ENCODE measurements at regions not wholly inside any gene's neighbourhood (a gene's known extent, or its start where the extent isn't known, plus 50 kb on each side); places are given as distances from the start of the nearest gene placed in this dataset.
"Not testable (repeated sequence)": the region's sequence is repeated elsewhere in the genome, so short reads cannot be mapped to it uniquely, and the experiment has no call there.

DNA sequence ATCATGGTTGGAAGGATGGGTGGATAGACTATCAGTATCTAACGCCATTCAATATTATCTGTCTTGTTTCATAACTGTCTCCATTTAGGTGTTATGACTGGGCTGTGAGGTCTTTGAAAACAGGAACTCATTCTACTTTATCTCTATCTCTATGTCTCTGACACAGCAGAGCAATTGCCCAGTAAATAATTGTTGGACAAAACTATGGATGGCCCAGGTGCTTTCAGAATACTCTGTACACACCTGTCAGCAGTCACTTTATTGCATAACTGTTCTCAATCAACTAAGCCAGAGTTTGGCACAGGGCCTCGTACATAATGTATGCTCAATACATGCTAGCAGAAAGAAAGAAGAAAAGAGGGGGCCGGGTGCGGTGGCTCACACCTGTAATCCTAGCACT is 210.3 kb downstream of the OPA1 start:
- no peak for DNase-seq (ENCODE audit: low spot score)

DNA sequence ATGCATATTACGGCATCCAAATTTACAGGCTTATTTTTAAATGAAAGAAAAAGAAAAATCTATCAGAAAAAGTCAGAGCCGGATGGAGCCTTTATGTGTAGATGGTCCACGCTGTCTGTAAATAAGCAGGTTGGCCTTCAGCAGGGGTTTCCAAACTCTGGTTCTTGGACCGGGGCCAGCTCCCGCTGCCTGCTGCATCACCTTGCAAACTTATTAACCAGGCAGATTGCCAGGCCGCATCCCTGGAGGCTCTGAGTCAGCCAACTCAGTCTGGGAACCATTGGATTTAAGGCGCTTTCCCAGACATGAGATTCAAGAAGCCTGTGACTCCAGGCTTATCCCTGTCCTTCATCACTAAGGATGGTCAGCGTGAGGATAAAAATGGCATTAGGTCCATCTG is 212.4 kb downstream of the OPA1 start:
- DNase-seq (ENCODE audit: low spot score), result peak; percentile 81

DNA sequence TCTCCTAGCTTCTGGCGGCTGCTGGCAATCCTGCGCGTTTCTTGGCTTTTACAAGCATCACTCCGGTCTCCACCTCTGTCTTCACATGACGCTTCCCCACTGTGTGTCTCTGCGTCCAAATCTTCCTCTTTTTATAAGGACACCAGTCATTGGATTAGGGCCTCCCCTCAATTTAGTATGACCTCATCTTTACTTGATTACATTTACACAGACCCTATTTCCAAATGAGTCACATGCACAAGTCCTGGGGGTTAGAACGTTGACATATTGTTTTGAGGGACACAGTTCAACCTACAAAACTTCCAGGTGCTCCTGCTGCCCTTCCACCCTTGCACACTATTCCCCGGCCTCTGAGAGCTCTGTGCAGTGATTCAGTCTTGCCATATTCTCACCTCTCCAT is 215.3 kb downstream of the OPA1 start:
- DNase-seq (ENCODE audit: low spot score), result no peak

DNA sequence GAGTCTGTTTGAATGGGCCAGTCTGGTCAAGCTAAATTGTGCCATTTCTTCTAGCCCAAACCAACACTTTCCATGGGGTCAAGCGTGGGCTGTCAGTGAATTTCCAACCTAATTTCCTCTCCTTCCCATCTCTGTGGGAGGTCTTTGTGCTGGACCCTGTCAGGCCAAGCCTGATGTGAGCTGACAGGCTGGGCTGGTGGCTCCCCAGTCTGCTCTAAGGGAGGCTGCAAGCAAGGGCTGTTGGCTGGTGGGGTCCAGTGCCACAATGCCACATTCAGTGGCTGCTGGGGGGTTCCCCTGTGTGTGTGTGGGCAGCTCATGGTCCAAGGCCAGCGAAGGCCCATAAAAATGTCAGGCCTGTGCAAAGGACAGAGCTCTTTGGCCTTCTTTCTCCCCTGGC is 216.1 kb downstream of the OPA1 start:
- no peak for DNase-seq (ENCODE audit: low spot score)

DNA sequence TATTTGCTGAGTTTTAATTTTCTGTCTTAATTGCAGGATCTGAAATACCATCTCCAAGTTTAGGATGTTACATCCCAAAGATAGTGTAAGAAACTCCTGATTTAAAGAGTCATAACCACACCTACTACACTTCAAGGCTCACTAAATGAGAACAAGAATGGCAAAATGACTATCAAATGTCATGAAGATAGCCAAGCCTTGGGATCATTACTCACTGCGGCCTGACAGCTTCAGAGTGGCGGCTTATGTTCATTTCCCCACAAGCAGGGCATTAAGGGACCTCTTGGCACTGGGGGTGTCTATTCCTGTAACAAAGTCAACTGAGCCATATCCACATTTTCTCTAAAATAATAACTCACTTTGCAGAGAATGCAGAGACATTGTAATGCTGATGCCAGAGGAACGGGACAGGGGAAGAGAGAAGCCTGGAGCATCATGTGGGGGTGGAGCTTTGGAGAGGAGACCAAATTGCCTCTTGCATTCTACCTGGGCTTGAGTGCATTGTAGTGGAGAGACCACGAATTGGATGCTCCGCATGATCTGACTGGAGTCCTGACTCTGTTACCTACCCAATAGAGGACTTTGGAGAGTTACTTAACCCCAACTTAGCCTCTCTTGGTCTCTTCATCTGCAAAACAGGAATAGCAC is 219.2 kb downstream of the OPA1 start:
- DNase-seq (ENCODE audit: low spot score), result no peak

DNA sequence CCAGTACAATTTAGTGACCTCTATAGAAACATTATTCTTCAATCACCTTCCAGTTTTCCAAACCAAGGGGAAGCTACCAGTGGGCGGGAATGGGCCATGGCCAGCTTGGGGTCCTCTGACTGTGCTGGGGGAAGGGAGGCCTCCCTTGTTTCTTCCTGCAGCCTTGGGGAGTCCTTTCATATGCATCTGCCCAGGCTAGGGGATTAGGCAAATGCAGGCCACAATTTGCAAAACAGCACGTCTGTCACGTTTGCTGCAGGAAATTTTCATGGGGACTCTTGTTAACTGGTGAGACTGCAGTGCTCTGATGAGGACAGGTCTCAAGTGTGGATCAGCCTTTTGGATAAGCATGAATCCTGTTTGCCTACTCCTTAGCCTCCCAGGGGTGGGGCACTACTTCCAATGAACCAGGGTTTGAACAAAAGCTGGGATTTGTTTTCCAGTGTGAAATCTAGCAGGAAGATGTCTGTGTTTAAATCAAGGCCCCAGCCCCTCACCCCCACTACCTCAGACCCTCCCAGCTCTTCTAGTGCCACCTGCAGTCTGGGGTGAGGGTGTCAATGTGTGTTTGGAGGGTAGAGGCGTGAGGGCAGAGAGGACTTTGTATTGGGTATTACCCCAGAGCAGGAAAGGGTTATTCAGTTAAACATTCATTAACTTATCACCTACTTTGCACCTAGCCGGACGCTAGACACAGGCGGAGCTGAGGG is 219.9 kb downstream of the OPA1 start:
- no peak for DNase-seq (ENCODE audit: low spot score)

DNA sequence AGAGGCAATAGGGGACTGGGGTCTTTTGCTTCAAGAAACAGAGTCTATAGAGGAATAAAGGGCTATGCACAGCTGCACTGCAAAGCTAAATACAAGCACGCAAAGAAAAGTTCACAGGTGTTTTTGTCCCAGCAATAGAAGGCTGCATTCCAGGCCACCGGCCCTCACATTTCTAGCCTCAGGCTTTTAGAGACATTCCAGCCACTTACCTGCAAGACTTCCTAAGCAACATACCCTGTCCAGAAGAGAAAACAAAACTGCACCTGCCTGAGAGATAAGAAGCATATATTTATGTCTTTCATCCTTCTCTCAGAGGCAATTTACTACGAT is 220.5 kb downstream of the OPA1 start:
- no peak for DNase-seq (ENCODE audit: low spot score)

DNA sequence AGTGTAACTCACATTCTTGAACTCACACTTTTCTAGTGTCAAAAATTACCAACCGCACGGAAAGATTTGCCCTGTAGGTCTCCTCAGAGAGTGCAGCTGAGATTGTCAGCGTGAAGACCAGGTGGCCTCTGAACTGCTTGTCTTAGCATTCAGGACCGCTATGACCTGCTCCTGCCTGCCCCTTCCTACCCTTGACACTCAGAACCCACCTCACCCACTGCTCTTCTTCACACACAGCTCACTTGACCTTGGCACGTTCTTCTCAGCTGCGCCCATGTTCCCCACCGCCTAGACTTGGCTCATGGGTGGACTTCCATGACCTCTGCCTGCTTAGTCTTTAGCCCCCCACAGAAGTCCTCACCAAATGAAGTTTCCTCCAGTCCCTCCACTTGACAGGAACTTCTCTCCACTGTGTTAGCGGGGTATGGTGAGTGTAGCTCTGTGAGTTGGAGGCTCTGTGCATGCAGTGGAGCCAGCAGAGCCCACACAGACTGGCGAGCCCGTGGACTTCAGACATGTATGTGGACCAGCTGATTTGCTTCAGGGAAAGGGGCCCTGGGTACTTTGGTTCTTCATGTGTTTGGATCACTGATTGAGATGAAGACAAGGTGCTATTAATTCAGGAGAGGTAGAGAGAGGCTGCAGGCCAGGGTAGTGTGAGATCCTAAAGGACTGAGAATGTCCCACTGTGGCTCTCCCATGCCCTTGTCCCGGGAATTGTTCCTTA is 221.3 kb downstream of the OPA1 start:
- no peak for DNase-seq (ENCODE audit: low spot score)

DNA sequence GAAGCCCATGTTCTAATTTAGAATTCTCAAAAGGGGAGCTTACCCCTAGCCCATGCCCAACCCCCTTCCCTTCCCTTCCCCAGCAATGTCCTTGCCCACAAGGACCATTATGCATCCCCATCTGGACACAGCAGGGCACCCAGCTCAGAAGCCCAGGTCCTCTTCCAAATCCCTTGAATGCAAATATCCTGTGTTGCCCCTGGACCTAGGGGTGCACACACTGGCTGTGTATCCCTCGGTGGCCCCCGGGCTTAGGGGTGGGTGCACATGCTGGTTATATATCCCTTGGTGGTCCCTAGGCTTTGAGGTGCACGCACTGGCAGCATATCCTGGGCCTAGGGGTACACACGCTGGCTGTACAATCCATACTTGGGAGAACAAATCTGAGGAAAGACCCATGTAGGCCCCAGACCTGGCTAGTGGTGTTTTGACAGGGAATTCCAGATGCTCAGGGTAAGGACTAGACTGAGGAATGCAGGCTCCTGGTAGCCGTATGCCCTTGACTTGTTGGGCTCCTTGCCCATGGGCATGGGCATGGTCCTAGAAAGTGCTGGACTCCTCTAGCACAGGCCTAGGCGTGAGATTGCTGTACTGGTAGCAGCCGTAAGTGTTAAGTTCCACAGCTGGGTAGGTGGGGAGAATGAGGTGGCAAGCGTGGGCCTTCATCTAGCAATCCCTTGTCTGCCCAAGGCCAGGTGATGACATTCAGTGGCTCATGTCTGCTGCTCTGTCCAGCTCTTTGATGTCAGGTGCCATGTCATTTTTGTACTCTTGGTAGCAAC is 222.4 kb downstream of the OPA1 start:
- DNase-seq (ENCODE audit: low spot score), result no peak

DNA sequence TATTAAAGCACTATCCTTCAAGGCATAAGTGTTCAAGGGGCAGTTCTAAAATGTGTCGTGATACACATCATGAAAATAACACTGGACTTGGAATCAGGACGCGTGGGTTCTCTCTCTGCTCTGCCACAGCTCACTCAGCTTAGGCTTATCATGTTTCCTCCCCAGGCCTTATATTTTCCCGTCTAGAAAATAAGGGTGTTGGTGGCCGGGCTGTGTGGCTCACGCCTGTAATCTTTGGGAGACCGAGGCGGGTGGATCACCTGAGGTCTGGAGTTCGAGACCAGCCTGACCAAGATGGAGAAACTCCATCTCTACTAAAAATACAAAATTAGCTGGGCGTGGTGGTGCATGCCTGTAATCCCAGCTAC is 223.0 kb downstream of the OPA1 start:
- no peak for DNase-seq (ENCODE audit: low spot score)

DNA sequence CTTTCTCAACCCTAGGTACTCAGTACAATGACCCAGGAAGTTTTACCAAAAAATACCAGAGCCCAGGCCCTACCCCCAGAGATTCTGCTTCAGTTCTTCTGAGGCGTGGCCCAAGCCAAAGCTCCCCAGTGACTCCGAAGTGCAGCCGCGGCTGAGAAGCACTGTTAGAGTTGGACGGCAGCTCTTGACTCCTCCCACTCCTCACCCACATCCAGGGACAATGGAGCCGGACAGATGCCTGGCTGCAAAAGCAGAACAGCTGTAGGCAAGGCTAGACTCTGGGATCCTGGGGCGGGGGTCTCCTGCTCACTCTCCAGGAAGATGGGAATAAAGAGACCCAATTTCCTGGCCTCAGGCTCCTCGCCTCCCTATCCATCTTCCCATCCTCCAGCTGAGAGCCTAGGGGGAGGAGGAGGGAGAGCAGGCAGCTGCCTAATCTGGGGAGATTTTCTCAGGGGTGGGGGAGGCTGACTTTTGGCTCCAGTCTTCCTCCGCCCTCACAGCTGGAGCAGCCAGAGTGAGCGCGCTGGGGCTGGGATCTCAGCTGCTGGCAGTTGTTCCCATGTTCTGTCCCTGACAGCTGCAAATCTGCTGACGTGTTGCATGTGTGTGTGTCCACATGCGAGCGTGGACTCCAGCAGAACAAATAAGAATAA is 223.8 kb downstream of the OPA1 start:
- peak; percentile 95 for DNase-seq (ENCODE audit: low spot score)

DNA sequence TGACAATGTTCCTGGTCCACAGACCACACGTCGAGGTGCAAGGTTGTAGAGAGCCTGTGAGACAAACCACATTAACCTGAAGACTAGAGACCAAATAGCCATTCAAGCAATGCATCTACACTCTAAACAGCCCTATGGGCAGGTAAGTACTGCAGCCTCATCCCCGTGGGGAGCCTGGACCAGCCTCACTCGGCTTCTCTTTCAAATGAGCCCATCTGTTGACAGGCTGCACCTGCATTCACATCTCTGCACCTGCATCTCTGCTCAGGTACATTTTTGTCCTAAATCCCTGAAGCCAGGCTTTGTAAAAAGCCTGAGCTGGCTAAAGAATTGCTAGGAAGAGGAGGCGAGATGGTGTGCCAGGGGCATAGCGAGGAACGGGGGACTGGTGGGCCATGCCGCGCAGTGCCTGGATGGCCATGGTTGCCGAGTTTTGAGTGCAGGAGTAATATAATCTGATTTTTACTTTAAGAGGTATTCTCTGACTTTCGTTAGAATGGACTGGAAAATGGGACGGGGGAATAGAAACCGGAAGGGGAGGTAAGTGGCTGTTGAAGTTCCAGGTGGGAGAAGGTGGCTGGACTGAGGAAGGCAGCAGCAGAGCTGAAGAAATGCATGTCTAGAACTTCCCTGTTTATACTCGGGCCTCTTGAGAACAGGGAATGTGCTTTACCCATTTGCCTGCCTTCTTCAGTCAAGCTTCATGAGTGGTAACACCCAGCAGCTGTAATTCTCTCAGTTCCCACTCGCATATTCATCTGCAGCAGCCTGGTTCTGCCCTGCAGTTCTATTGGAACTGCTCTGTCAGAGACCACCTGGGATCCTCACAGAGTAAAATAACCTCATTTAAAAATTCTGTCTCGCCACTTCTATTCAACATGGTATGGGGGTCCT is 226.4 kb downstream of the OPA1 start:
- no peak for DNase-seq (ENCODE audit: low spot score)

DNA sequence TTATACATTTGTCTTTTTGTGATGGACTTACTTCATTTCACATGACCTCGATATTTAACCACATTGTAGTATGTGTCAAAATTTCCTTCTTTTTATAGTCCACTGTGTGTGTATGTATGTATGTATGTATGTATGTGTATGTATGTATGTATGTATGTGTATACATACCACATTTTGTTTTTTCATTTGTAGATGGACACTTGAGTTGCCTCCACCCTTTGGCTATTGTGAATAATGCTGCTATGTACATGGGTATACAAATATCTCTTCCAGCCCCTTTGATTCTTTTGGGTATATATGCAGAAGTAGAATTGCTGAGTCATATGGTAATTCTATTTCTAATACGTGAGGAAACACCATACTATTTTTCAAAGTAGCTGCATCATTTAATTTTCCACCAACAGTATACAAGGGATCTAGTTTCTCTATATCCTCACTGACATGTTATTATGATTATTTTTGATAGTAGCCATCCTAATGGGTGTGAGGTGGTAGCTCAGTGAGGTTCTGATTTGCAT is 228.2 kb downstream of the OPA1 start:
- no peak for DNase-seq (ENCODE audit: low spot score)

DNA sequence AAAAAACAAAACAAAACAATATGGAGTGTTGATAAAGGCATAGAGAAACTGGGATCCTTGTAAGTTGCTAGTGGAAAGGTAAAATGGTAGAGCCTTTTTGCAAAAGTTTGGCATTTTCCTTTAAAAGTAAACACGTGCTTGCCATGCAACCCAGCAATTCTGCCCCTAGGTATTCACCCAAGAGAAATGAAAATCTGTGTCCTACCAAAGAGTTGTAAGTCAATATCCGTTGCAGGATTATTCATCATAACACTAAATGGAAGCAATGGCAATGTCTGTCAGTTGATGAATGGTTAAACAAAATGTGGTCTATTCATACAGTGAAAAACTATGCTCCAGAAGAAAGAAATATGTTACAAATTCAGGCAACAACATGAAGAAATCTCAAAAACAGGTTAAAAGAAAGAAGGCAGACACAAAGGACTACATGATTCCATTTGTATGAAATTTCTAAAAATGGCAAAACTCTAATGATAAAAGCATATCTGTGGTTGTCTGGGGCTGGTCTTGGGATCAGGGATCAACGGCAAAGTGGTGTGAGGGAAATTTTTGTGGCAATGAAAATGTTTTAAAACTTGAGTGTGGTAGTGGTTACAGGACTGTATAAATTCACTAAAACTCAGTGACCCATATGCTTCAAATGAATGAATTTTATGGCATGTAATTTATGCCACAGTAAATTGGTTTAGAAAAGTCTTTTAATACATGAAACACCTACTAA is 229.6 kb downstream of the OPA1 start:
- no peak for DNase-seq (ENCODE audit: low spot score)

DNA sequence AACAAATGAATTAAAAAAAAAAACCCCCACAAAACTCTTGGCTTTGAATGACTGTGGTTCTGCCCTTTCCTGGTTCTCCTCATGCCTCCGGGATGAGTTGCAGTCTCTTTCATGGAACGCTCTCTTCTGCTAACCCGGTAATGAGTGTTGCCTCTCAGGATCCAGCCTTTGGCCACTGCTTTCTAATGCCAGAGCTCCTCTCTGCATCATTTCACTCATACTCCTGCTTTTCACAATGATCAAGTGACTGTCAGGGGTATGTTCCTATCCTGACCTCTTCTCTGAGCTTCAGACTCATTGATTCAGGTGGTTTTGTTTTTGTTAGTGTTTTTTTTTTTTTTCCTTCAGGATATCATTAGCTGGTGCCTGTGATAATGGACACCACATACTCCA is 230.2 kb downstream of the OPA1 start:
- DNase-seq (ENCODE audit: low spot score), result not testable (repeated sequence)

DNA sequence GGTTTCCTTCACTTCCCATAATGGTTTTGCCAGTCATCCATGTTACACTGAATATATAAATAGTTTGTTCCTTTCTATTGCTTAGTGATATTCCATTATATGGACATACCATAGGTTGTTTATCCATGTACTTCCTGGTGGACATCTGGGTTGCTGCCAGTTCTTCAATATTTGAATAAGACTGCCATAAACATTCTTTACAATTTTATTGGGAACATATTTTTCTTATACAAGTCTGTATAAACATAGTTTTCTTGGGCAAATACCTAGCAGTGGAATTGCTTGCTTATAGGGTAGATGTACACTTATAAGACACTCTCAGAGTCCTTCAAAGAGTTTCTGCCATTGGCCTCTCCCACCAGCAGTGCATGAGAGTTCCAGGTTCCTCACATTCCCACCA is 231.4 kb downstream of the OPA1 start:
- no peak for DNase-seq (ENCODE audit: low spot score)

DNA sequence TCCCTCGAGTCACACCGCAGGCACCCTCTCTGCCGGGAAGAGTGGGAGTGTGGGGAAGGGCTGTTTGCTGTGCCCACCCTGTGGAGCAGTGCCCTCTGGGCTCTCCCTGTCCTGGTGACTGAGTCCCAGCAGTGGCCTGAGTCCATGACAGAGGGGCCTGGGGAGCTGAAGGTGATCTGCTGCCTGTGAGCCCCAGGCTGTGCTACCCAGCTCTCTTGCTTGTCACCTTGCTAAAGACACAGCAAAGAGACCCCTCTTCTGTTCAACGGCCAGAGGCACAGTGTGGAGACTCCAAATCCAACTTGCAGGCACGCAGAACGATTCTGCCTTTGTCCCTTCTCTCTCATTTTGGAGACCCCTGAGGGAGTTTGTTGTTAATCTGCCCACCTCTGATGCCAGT is 232.6 kb downstream of the OPA1 start:
- no peak for DNase-seq (ENCODE audit: low spot score)

DNA sequence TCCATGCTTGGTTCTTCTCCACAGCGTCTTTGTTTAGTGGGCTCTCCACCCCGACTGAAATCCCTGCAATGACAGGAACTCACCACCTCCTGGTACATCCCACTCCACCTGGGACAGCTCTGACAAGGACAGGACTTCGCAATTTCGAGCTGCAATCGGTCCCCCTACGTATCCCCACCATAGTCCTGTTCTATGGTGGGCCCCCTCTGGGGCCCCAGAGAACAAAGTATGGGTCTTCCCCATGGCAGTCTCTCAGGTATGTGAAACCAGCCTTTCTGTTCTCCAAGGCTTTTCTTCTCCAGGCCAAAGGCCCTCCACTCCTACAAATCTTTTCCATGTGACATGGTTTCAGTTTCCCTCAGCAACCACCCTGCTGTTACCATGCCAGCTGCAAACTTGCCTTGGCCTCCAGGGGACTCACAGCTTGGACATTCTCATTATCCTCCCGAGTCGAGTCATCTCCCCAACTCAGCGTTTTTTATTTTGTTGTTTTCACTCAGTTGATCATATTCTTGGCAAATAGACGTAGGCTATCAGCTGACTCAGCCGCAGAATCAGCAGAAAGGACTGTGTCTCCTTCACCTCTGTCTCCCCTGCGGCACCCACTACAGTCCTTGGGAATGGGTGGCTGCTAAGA is 233.3 kb downstream of the OPA1 start:
- DNase-seq (ENCODE audit: low spot score), result no peak

DNA sequence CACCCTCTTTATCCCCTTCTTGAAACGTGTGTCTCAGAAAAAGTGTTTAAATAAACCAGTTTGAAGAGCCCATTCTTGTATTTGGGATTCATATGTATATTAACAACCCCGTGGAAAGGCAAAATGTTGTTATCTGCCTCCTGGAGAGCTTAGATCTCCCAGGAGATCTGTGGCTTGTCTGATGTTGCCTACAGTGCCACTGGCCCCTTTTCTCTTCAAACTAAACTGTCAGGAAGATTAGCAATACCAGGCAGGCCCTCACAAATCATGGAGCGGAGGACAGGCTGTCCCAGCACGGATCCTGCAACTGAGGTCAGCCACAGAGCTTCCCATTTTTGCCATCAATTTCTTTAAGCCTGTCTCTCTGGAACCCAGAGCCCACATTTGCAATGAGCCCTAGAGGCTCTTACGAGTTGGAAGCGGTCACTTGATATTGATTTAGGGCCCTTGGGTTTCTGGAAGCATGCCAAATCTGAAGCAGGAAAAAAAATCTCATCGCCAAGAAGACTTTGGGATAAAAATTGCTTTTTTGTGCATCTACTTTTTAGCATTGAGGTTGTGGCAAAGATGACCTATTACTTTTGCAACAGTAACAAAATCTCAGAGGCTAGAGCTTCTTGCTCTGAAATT is 234.1 kb downstream of the OPA1 start:
- no peak for DNase-seq (ENCODE audit: low spot score)

Measured in left forelimb (tissue), 1 donor.